ENCODE measurements at regions not wholly inside any gene's neighbourhood (a gene's known extent, or its start where the extent isn't known, plus 50 kb on each side); places are given as distances from the start of the nearest gene placed in this dataset.

DNA sequence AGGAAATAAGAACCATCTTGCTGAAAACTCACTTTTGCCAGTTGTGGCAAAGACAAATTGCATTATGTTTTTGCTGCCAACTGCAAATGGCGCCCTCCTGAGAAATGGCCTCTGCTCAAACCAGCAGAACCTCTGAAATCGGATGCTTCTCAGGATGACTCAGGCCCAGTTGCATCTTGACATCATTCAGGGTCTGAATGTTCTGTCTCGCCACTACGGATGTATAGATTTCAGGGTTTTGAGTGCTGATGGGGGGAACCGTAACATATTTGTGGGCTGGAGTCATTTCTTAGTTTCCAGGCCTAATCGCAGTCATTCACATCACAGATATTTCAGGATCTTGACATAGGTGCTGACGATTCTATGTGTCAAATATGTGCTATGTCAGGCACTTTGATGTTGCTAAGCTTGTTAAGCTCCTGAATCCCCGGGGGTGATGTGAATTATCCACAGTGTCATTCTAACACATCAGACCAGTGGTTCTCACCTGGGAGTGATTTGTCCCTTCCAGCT, 207.1 kb downstream of the NFATC2 start:
- Histone ChIP-seq H3K4me1 (ENCODE audit: control insufficient read depth, insufficient read depth, low read length) (no peaks in the 10 kb centered on the region), H3K27me3 (ENCODE audit: control insufficient read depth, insufficient read depth, low read length, poor library complexity, severe bottlenecking) (no peaks in the 10 kb centered on the region), H3K9me3 (ENCODE audit: control insufficient read depth, low read length) (no peaks in the 10 kb centered on the region), H3K36me3 (ENCODE audit: control insufficient read depth, insufficient read depth, low read length) (no peaks in the 10 kb centered on the region), H3K4me3 (ENCODE audit: insufficient read depth, low read depth, low read length) (no peak overlapping the region), H3K27ac (ENCODE audit: insufficient read depth, low read depth, low read length, poor library complexity, severe bottlenecking) (no peak overlapping the region)
- WGBS, 2 experiments, result 84 to 91% methylated on average over 8 of the region's 8 CpGs

DNA sequence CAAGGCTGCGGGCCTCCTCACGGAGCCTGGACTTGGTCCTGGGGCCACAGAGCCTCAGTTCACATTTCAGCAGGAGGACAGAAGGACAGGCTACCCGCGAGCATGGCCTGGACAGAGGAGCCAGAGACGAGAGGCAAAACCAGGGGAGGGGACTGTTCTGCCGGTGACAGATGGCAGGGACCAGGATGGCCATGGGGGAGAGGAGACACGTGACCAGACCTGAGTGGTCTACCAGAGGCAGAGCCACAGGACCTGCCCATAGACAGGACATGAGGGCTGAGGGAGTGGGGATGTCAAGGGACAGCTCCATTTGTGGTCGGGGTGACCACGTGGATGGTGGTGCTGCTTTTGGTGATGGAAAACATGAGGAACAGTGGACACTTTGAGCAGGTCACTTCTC, 207.9 kb downstream of the NFATC2 start:
- Histone ChIP-seq H3K36me3 (ENCODE audit: control insufficient read depth, insufficient read depth, low read length) (no peaks in the 10 kb centered on the region), H3K9me3 (ENCODE audit: control insufficient read depth, low read length) (no peaks in the 10 kb centered on the region), H3K4me3 (ENCODE audit: insufficient read depth, low read depth, low read length) (no peak overlapping the region), H3K4me1 (ENCODE audit: control insufficient read depth, insufficient read depth, low read length) (no peaks in the 10 kb centered on the region), H3K27ac (ENCODE audit: insufficient read depth, low read depth, low read length, poor library complexity, severe bottlenecking) (no peak overlapping the region), H3K27me3 (ENCODE audit: control insufficient read depth, insufficient read depth, low read length, poor library complexity, severe bottlenecking) (no peaks in the 10 kb centered on the region)
- WGBS, 2 experiments, result 95% methylated on average over 9 of the region's 9 CpGs

DNA sequence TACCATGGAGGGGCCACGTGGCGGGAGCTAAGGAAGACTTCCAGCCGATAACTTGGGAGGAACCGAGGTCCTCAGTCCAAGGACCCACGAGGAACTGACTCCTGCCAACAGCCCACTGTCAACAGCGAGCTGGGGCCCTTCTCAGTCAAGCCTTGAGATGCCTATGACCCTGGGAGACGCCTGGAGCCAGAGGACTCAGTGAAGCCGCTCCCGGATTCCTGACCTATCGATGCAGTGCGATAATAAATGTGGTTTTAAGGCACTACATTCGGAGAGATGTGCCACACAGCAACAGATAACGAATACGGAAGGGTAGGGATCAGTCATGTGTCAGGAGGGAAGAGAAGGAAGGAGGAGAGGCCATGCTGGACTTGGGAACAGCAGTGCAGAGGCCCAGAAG, 208.5 kb downstream of the NFATC2 start:
- Histone ChIP-seq H3K4me1 (ENCODE audit: control insufficient read depth, insufficient read depth, low read length) (no peaks in the 10 kb centered on the region), H3K27ac (ENCODE audit: insufficient read depth, low read depth, low read length, poor library complexity, severe bottlenecking) (no peak overlapping the region), H3K4me3 (ENCODE audit: insufficient read depth, low read depth, low read length) (no peak overlapping the region), H3K9me3 (ENCODE audit: control insufficient read depth, low read length) (no peaks in the 10 kb centered on the region), H3K36me3 (ENCODE audit: control insufficient read depth, insufficient read depth, low read length) (no peaks in the 10 kb centered on the region), H3K27me3 (ENCODE audit: control insufficient read depth, insufficient read depth, low read length, poor library complexity, severe bottlenecking) (no peaks in the 10 kb centered on the region)
- 94 to 95% methylated on average over 14 of the region's 14 CpGs for WGBS, 2 experiments

DNA sequence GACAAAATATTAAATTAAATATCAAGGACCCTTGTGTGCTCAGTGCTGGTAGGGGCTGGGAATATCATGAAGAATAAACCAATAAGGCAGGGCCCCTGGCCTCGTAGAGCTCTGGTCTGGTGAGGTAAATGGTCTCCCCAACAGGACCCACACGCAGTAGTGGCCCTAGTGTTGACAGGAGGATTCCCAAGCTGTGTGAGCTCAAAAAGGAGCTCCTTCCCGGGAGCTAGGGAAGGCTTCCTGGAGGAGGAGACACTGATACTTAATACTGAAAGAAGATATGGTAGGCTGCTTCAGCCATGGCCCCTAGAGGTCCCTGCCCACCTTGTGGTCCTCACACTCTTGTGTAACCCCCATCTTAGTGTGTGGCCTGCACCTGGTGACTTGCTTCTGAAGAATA, 209.1 kb downstream of the NFATC2 start:
- WGBS, 2 experiments, result 89 to 96% methylated on average over 3 of the region's 3 CpGs
- no peaks in the 10 kb centered on the region for H3K27me3 ChIP-seq (ENCODE audit: control insufficient read depth, insufficient read depth, low read length, poor library complexity, severe bottlenecking)
- H3K36me3 ChIP-seq (ENCODE audit: control insufficient read depth, insufficient read depth, low read length), result no peaks in the 10 kb centered on the region
- H3K9me3 ChIP-seq (ENCODE audit: control insufficient read depth, low read length), result no peaks in the 10 kb centered on the region
- no peak overlapping the region for H3K4me3 ChIP-seq (ENCODE audit: insufficient read depth, low read depth, low read length)
- H3K4me1 ChIP-seq (ENCODE audit: control insufficient read depth, insufficient read depth, low read length), result no peaks in the 10 kb centered on the region
- H3K27ac ChIP-seq (ENCODE audit: insufficient read depth, low read depth, low read length, poor library complexity, severe bottlenecking), result no peak overlapping the region

DNA sequence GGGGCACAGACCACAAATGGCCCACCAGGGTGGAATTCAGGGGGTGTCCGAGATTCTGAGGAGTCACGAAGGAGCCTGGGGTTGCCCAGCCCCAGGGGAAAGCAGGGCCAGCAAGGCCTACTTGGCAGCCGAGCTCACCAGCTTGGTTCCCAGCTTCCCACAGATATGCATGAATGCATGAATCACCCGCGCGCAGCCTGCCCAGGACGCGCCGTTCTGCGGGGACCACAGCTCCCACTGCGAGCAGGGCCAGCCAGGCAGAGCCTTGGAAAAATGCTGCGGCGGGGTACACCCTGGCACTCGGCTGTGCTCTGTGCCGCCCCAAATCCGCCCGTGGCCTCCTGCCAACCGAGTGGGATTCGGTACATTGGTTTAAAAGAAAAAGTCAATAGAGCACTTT, 211.0 kb downstream of the NFATC2 start:
- H3K36me3 ChIP-seq (ENCODE audit: control insufficient read depth, insufficient read depth, low read length), result no peaks in the 10 kb centered on the region
- H3K27ac ChIP-seq (ENCODE audit: insufficient read depth, low read depth, low read length, poor library complexity, severe bottlenecking), result no peak overlapping the region
- H3K4me3 ChIP-seq (ENCODE audit: insufficient read depth, low read depth, low read length), result no peak overlapping the region
- no peaks in the 10 kb centered on the region for H3K9me3 ChIP-seq (ENCODE audit: control insufficient read depth, low read length)
- no peaks in the 10 kb centered on the region for H3K4me1 ChIP-seq (ENCODE audit: control insufficient read depth, insufficient read depth, low read length)
- no peaks in the 10 kb centered on the region for H3K27me3 ChIP-seq (ENCODE audit: control insufficient read depth, insufficient read depth, low read length, poor library complexity, severe bottlenecking)
- whole genome bisulfite sequencing, 2 experiments, result 92 to 94% methylated on average over 19 of the region's 19 CpGs

DNA sequence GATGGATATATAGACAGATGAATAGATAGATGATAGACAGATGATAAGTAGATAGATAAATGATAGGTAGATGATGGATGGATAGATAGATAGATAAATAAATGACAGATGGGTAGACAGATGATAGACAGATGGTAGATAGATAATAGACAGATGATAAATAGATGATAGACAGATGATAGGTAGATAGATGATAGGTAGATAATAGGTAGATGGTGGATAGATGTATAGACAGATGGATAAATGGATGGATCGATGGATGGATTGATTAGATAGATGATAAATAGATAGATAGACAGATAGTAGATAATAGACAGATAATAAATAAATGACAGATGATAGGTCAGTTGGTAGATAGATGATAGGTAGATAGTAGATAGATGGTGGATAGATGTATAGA, 212.7 kb downstream of the NFATC2 start:
- Histone ChIP-seq H3K27ac (ENCODE audit: insufficient read depth, low read depth, low read length, poor library complexity, severe bottlenecking) (no peak overlapping the region), H3K36me3 (ENCODE audit: control insufficient read depth, insufficient read depth, low read length) (no peaks in the 10 kb centered on the region), H3K9me3 (ENCODE audit: control insufficient read depth, low read length) (no peaks in the 10 kb centered on the region), H3K4me3 (ENCODE audit: insufficient read depth, low read depth, low read length) (no peak overlapping the region), H3K4me1 (ENCODE audit: control insufficient read depth, insufficient read depth, low read length) (no peaks in the 10 kb centered on the region), H3K27me3 (ENCODE audit: control insufficient read depth, insufficient read depth, low read length, poor library complexity, severe bottlenecking) (no peaks in the 10 kb centered on the region)
- WGBS, 2 experiments, result 85 to 93% methylated on average over 1 of the region's 1 CpG

DNA sequence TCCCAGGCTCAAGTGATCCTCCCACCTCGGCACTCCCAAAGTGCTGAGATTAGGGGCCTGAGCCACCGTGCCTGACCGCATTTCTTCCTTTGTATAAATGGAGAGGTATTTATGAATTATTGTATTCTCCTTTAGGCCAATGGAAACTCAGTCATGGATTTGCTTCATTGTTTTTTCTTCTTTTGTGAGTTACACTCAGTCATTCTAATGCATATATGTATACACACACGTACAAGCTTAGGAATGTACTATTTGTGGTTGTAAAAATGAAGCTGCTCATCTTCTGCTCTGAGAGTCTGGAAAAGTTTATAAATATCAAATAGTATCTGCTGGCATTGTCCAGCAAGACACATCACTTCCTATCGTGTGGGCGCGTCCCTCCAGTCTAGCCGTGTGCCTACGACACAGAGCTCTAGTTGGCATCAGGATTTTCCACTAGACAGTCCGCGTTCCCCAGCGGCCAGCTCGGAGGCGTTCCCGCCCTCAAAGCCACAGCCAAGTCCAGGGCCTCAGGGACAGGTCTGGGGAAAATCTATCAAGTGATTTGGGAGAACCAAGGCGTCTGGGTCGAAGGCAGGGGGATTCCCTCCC, 215.2 kb downstream of the NFATC2 start:
- H3K36me3 ChIP-seq (ENCODE audit: control insufficient read depth, insufficient read depth, low read length), result no peaks in the 10 kb centered on the region
- H3K27ac ChIP-seq (ENCODE audit: insufficient read depth, low read depth, low read length, poor library complexity, severe bottlenecking), result no peak overlapping the region
- H3K27me3 ChIP-seq (ENCODE audit: control insufficient read depth, insufficient read depth, low read length, poor library complexity, severe bottlenecking), result no peaks in the 10 kb centered on the region
- no peaks in the 10 kb centered on the region for H3K4me1 ChIP-seq (ENCODE audit: control insufficient read depth, insufficient read depth, low read length)
- H3K4me3 ChIP-seq (ENCODE audit: insufficient read depth, low read depth, low read length), result no peak overlapping the region
- H3K9me3 ChIP-seq (ENCODE audit: control insufficient read depth, low read length), result no peaks in the 10 kb centered on the region
- 91 to 92% methylated on average over 15 to 17 of the region's 17 CpGs for WGBS, 2 experiments

DNA sequence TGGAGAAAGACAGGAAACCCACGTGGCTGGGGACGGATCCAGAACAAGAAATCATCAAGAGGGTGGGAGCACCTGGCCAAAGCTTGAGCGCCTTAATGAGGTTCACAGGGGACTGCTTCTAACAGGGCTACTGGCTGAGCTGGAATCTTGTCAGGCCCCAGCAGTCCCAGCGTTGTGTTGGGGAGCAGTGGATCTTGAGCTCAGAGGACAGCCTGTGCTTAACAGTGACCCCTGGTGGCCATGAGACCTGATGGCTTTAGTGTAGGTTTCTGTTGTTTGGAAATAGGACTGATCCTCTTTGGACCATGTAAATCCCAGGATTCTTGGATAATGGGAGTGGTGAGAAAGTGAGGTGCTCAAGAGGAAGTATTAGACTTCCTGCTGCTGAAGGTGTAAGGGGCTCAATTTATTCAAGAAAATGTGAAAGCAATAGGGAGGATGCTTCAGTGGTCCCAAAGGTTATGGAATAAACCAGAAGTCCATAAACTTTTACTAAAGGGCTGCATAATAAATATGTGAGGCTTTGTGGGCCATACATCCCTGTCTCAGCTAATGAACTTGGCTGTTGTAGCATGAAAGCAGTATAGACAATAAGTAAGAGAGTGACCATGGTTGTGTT, 216.2 kb downstream of the NFATC2 start:
- Histone ChIP-seq H3K27ac (ENCODE audit: insufficient read depth, low read depth, low read length, poor library complexity, severe bottlenecking) (no peak overlapping the region), H3K27me3 (ENCODE audit: control insufficient read depth, insufficient read depth, low read length, poor library complexity, severe bottlenecking) (no peaks in the 10 kb centered on the region), H3K4me3 (ENCODE audit: insufficient read depth, low read depth, low read length) (no peak overlapping the region), H3K36me3 (ENCODE audit: control insufficient read depth, insufficient read depth, low read length) (no peaks in the 10 kb centered on the region), H3K9me3 (ENCODE audit: control insufficient read depth, low read length) (no peaks in the 10 kb centered on the region), H3K4me1 (ENCODE audit: control insufficient read depth, insufficient read depth, low read length) (no peaks in the 10 kb centered on the region)
- WGBS, 2 experiments, result 68 to 73% methylated on average over 4 of the region's 4 CpGs

DNA sequence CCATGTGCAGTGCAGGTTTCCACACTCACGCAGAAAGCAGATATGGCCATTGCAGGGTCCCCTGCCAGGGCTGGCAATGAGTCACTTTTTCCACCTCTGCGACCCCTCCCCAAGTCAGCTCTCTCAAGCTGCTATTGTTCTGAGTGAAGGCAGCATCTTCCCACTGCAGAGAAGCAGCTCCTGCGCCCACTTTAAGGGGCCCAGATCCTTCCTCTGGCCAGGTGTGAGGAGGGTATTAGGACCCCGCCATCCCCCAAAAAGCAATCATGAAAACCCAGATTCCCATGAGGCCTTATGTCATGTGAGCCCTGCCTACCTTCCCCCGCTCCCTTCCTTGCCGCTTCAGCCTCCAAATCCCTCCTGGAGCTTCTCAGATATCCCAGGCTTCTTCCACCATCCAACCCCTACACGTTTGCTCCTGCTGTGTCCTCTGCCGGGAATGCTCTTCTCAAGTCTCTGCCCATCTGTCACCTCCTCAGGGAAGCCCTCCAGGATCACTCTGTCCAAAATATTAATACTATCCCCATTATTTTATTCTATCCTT, 220.3 kb downstream of the NFATC2 start:
- 63 to 66% methylated on average over 8 of the region's 8 CpGs for WGBS, 2 experiments
- Histone ChIP-seq H3K4me3 (ENCODE audit: insufficient read depth, low read depth, low read length) (no peak overlapping the region), H3K27me3 (ENCODE audit: control insufficient read depth, insufficient read depth, low read length, poor library complexity, severe bottlenecking) (no peaks in the 10 kb centered on the region), H3K36me3 (ENCODE audit: control insufficient read depth, insufficient read depth, low read length) (no peaks in the 10 kb centered on the region), H3K9me3 (ENCODE audit: control insufficient read depth, low read length) (no peaks in the 10 kb centered on the region), H3K27ac (ENCODE audit: insufficient read depth, low read depth, low read length, poor library complexity, severe bottlenecking) (no peak overlapping the region), H3K4me1 (ENCODE audit: control insufficient read depth, insufficient read depth, low read length) (no peaks in the 10 kb centered on the region)

DNA sequence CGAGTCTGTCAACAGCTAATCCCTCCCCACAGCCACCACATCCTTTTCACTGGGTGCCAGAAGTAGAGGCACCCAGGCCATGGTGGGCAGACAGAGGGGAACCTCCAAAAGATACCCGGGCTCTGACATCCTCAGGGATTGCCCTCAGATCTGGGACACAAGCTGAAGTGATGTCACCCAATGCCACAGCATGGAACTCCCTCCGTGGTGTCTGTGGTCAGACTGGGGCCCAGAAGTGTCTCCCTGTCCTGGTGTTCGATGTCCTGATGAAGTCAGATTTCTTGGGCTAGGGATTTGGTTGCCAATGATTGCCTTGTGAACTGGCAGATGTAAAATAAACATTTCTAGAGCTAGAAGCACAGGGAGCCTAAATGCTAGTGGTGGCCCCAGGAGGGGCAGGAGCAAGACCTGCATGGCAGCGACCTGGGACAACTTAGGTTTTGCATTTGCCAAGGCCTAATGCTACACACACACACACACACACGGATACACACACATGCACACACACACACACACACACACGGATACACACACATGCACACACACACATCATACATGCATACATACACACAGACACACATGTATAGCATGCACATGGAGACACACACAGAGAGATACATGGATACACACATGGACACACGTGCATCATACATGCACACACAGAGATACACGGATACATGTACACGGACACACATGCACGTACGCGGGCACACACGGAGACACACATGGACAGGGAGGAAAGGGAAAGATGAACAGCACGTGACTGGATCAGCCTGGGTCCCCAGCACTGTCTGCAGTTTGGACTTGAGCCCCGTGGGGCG, 221.0 kb downstream of the NFATC2 start:
- 94% methylated on average over 17 of the region's 17 CpGs for WGBS, 2 experiments
- Histone ChIP-seq H3K36me3 (ENCODE audit: control insufficient read depth, insufficient read depth, low read length) (no peaks in the 10 kb centered on the region), H3K27me3 (ENCODE audit: control insufficient read depth, insufficient read depth, low read length, poor library complexity, severe bottlenecking) (no peaks in the 10 kb centered on the region), H3K27ac (ENCODE audit: insufficient read depth, low read depth, low read length, poor library complexity, severe bottlenecking) (no peak overlapping the region), H3K4me3 (ENCODE audit: insufficient read depth, low read depth, low read length) (no peak overlapping the region), H3K9me3 (ENCODE audit: control insufficient read depth, low read length) (no peaks in the 10 kb centered on the region), H3K4me1 (ENCODE audit: control insufficient read depth, insufficient read depth, low read length) (no peaks in the 10 kb centered on the region)
